DOHH2 (cell line): ENCODE measurements at regions not wholly inside any gene's neighbourhood (a gene's known extent, or its start where the extent isn't known, plus 50 kb on each side); places are given as distances from the start of the nearest gene placed in this dataset.

Source experiments
- CTCF ChIP-seq: fragments of 200-600 bp; sonication (generic); IDR thresholded peaks from one replicate; pipeline ENCODE4 v1.5.1; 2014; ENCODE audit warnings: antibody characterized with exemption, mild to moderate bottlenecking, low read depth, low read length; ENCODE audit not compliant: poor library complexity, severe bottlenecking
- EZH2phosphoT487 ChIP-seq: fragments of 200-600 bp; sonication (generic); IDR thresholded peaks from 2 replicates; pipeline ENCODE4 v1.6.1; 2017; ENCODE audit warnings: borderline replicate concordance, mild to moderate bottlenecking, antibody characterized with exemption, low read length, moderate library complexity, mixed read lengths

- TF ChIP-seq CTCF = no peak
- TF ChIP-seq EZH2phosphoT487 = no peak
Observed at GRCh38 chr2:117701365-117701764, 113.1 kb upstream of the DDX18 start.
